IPS DF 6.9 (cell line): ENCODE measurements at regions not wholly inside any gene's neighbourhood (a gene's known extent, or its start where the extent isn't known, plus 50 kb on each side); places are given as distances from the start of the nearest gene placed in this dataset.
"Not testable (repeated sequence)": the region's sequence is repeated elsewhere in the genome, so short reads cannot be mapped to it uniquely, and the experiment has no call there.

ENCODE experiments used
- DNase-seq: peaks from one replicate; pipeline ENCODE4 v3.0.0-alpha.2; 2013; ENCODE audit warnings: low read depth, low spot score
- H3K27ac ChIP-seq: one replicate; pipeline ENCODE4 v1.5.1; 2013; ENCODE audit warnings: low read length, control low read depth
- H3K27me3 ChIP-seq: 2 replicates; pipeline ENCODE4 v1.6.1; 2013; ENCODE audit warnings: mild to moderate bottlenecking, low read length; ENCODE audit not compliant: control insufficient read depth, insufficient read depth
- H3K36me3 ChIP-seq: 2 replicates; pipeline ENCODE4 v1.6.1; 2013; ENCODE audit warnings: low read length; ENCODE audit not compliant: control insufficient read depth, insufficient read depth
- H3K4me1 ChIP-seq: 2 replicates; pipeline ENCODE4 v1.6.1; 2013; ENCODE audit warnings: low read length; ENCODE audit not compliant: control insufficient read depth, insufficient read depth
- H3K4me3 ChIP-seq: 2 replicates; pipeline ENCODE4 v1.5.1; 2013; ENCODE audit warnings: mild to moderate bottlenecking, low read length
- H3K9me3 ChIP-seq: 2 replicates; pipeline ENCODE4 v1.6.1; 2013; ENCODE audit warnings: low read length, inconsistent platforms; ENCODE audit not compliant: control insufficient read depth, insufficient read depth
- WGBS: extraction: QIAGEN DNeasy Blood & Tissue Kit; methylation state at CpG from one replicate; pipeline ENCODE4 v1.1.7; 2013; ENCODE audit warnings: mixed read lengths, missing lambda C conversion rate; ENCODE audit not compliant: insufficient read length, insufficient coverage; 5-methylcytosine and 5-hydroxymethylcytosine counted together

DNA sequence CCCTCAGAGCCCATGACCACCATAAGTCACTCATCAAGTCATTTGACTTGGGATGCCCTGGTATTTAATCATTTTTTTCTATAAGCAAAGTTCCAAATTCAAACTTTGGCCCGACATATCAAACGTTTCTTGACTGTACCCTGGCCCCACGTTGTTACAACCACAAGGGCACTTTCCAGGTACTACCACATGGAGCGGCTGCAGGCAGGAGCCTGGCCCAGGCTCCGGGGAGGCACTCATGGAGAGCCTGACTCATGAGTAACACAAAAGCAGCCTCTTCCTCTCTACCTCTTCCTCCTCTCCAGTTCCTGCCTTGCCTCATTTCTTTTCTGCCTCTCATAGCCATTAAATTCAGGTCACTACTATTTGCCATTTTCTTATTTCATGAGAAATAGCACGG is 87.2 kb downstream of the CDRT15L2 start:
- WGBS, result no CpG with 5 or more reads among the region's 6 CpGs

GRCh38 chr17:20667712-20668111 is 88.2 kb downstream of the CDRT15L2 start:
- H3K4me1 ChIP-seq, H3K9me3 ChIP-seq, H3K27ac ChIP-seq, H3K36me3 ChIP-seq, H3K27me3 ChIP-seq, DNase-seq, H3K4me3 ChIP-seq: not testable (repeated sequence)
- no CpG with 5 or more reads among the region's 2 CpGs for WGBS

More for the DNA sequence above, 87.2 kb downstream of the CDRT15L2 start:
- H3K36me3 ChIP-seq, H3K27me3 ChIP-seq, DNase-seq, H3K4me3 ChIP-seq, H3K27ac ChIP-seq, H3K9me3 ChIP-seq, H3K4me1 ChIP-seq: not testable (repeated sequence)

DNA sequence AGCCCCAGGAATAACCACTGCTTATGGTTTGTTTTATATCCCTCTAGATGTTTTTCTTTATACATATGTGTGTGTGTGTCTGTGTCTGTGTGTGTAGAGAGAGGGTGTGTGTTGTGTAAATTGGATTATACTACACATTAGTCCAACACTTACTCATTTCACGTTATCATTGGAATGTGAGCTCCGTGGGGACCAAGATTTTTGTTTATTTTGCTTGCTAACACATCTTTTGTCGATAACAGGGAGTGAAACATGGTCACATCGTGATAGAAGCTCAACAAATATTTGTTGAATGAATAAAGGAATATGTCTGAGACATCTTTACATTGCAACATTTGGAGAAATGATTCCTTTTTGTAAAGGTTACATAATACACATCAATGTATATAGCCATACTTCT is 88.8 kb downstream of the CDRT15L2 start:
- not testable (repeated sequence) for H3K4me1 ChIP-seq, H3K9me3 ChIP-seq, H3K27ac ChIP-seq, H3K4me3 ChIP-seq, H3K27me3 ChIP-seq, H3K36me3 ChIP-seq, DNase-seq
- no CpG with 5 or more reads among the region's 4 CpGs for WGBS

- H3K36me3 ChIP-seq, H3K4me1 ChIP-seq, H3K27ac ChIP-seq, H3K27me3 ChIP-seq, DNase-seq, H3K4me3 ChIP-seq, H3K9me3 ChIP-seq: not testable (repeated sequence)
Observed at GRCh38 chr17:20668868-20669267, 89.3 kb downstream of the CDRT15L2 start.

- H3K9me3 ChIP-seq, H3K27me3 ChIP-seq, H3K36me3 ChIP-seq, H3K4me3 ChIP-seq, H3K27ac ChIP-seq, DNase-seq, H3K4me1 ChIP-seq: not testable (repeated sequence)
- WGBS, result no CpG with 5 or more reads among the region's 3 CpGs
Observed at GRCh38 chr17:20670506-20670905, 91.0 kb downstream of the CDRT15L2 start.

GRCh38 chr17:20674374-20674773 is 94.8 kb downstream of the CDRT15L2 start:
- not testable (repeated sequence) for H3K27me3 ChIP-seq, H3K36me3 ChIP-seq, DNase-seq, H3K4me1 ChIP-seq, H3K27ac ChIP-seq, H3K9me3 ChIP-seq, H3K4me3 ChIP-seq
- WGBS, result no CpG with 5 or more reads among the region's 2 CpGs

DNA sequence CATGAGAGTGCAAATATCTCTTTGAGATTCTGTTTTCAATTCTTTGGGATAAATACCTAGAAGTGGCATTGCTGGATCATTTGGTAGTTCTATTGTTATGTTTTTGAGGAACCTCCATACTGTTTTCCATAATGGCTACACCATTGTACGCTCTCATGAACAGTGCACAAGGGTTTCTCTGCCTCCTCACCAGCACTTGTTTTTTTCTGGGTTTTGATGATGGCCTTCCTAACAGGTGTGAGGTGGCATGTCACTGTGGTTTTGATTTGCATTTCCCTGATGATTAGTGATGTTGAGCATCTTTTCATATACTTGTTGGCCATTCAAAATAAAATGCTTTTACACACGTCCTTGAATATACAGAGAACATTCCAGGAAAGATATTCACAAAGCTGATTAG is 96.2 kb downstream of the CDRT15L2 start:
- not testable (repeated sequence) for H3K27me3 ChIP-seq, H3K4me3 ChIP-seq, H3K27ac ChIP-seq, H3K36me3 ChIP-seq, H3K9me3 ChIP-seq, H3K4me1 ChIP-seq, DNase-seq
- WGBS, result no CpG with 5 or more reads among the region's 2 CpGs

DNA sequence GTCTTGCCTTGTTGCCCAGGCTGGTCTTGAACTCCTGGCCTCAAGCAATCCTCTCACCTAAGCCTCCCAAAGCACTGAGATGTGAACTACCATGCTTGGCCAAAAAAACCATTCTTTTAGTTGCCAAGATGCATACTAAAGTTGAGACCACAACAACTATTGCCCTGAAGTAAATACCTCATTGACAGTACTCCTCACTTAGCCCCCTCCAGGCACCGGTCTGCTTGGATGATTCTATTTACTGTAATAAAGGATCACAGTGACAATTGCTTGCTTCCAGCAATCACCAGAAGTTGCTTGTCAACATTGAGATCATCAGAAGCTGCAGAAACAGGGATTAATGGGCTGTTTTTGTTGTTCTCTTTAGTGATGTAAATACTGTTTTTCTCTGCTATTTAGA is 97.1 kb downstream of the CDRT15L2 start:
- H3K27me3 ChIP-seq, H3K9me3 ChIP-seq, DNase-seq, H3K4me1 ChIP-seq, H3K27ac ChIP-seq, H3K36me3 ChIP-seq, H3K4me3 ChIP-seq: not testable (repeated sequence)
- no CpG with 5 or more reads among the region's 1 CpG for WGBS

GRCh38 chr17:20677469-20677868 is 97.9 kb downstream of the CDRT15L2 start:
- H3K4me3 ChIP-seq, H3K36me3 ChIP-seq, H3K4me1 ChIP-seq, H3K27me3 ChIP-seq, H3K27ac ChIP-seq, DNase-seq, H3K9me3 ChIP-seq: not testable (repeated sequence)
- no CpG with 5 or more reads among the region's 8 CpGs for WGBS

- WGBS, result no CpG with 5 or more reads among the region's 5 CpGs
- not testable (repeated sequence) for H3K9me3 ChIP-seq, H3K36me3 ChIP-seq, H3K4me1 ChIP-seq, H3K27ac ChIP-seq, H3K4me3 ChIP-seq, H3K27me3 ChIP-seq, DNase-seq
Observed at GRCh38 chr17:20678424-20678823, 98.9 kb downstream of the CDRT15L2 start.

DNA sequence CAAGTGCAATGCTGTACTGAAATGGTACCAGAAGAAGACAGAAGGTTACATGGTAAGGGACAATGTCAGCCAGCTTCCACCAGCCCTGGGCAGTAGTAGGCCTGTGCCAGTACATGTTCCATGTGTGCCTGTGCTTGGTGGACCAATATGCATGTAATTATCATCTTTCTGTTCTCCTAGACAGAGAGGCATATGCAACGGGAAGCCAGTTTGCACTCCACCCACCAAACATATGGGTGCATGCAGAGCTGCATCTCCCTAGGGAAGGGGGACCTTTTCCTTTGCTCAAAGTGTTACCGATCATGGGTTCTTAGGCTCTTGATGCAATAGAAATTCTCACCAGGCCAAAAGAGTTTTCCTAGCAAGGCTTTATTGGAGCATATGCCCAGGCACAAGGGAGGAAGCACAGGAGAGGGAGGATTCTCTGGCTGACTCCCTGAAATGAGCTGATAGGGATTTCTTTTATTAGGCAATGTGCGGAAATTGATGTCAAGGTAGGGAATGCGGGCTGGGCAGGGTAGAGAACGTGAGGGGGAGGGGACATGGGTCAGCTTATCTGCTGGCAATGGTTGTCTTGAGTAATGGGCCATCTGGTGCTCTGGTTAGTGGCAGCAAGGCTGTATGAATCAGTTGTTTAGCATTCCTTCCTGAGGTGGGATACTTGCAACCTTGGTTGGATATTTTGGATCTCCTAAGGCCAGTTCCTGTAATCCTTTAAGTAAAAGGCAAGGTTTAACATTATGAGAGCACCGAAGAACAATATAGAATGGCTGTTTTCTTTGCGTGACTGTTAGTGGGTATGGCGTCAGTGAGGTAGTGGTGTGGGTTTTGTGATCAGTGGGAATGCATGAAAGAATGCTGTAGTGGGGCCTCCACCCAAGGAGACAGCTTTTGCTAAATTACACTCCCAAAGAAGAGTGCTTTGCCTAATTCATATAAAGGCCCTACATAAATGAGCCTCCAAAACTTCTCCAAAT is 102.5 kb downstream of the CDRT15L2 start:
- not testable (repeated sequence) for DNase-seq, H3K9me3 ChIP-seq, H3K27ac ChIP-seq, H3K27me3 ChIP-seq, H3K36me3 ChIP-seq, H3K4me3 ChIP-seq, H3K4me1 ChIP-seq
- WGBS, result no CpG with 5 or more reads among the region's 8 CpGs
